Glutamatergic neuron (in vitro differentiated cells): ENCODE measurements at regions not wholly inside any gene's neighbourhood (a gene's known extent, or its start where the extent isn't known, plus 50 kb on each side); places are given as distances from the start of the nearest gene placed in this dataset.

Experiments
- DNase-seq: peaks from one replicate; pipeline ENCODE4 v3.0.0; 2022
- H3K27ac Mint-ChIP-seq: one replicate; pipeline ENCODE4 v1.8.0; 2020; ENCODE audit warnings: mild to moderate bottlenecking, mixed read lengths, inconsistent platforms; ENCODE audit not compliant: unreplicated experiment
- H3K27me3 Mint-ChIP-seq: one replicate; pipeline ENCODE4 v1.8.0; 2020; ENCODE audit warnings: mild to moderate bottlenecking, moderate library complexity, mixed read lengths, inconsistent platforms; ENCODE audit not compliant: unreplicated experiment
- H3K36me3 Mint-ChIP-seq: one replicate; pipeline ENCODE4 v1.8.0; 2020; ENCODE audit warnings: mild to moderate bottlenecking, mixed read lengths, inconsistent platforms; ENCODE audit not compliant: unreplicated experiment
- H3K4me1 Mint-ChIP-seq: one replicate; pipeline ENCODE4 v1.8.0; 2020; ENCODE audit warnings: mild to moderate bottlenecking, low read depth, mixed read lengths, inconsistent platforms; ENCODE audit not compliant: unreplicated experiment
- H3K4me3 Mint-ChIP-seq: one replicate; pipeline ENCODE4 v1.8.0; 2020; ENCODE audit warnings: mild to moderate bottlenecking, mixed read lengths, inconsistent platforms; ENCODE audit not compliant: unreplicated experiment
- H3K9me3 Mint-ChIP-seq: one replicate; pipeline ENCODE4 v1.8.0; 2020; ENCODE audit warnings: mild to moderate bottlenecking, moderate library complexity, mixed read lengths, inconsistent platforms; ENCODE audit not compliant: unreplicated experiment
- TF ChIP-seq, protein P1 (sequence below): fragments of 200-600 bp; sonication (generic); IDR thresholded peaks from one replicate; pipeline ENCODE4 v1.5.0; 2021; ENCODE audit not compliant: partially characterized antibody, unreplicated experiment

DNA sequence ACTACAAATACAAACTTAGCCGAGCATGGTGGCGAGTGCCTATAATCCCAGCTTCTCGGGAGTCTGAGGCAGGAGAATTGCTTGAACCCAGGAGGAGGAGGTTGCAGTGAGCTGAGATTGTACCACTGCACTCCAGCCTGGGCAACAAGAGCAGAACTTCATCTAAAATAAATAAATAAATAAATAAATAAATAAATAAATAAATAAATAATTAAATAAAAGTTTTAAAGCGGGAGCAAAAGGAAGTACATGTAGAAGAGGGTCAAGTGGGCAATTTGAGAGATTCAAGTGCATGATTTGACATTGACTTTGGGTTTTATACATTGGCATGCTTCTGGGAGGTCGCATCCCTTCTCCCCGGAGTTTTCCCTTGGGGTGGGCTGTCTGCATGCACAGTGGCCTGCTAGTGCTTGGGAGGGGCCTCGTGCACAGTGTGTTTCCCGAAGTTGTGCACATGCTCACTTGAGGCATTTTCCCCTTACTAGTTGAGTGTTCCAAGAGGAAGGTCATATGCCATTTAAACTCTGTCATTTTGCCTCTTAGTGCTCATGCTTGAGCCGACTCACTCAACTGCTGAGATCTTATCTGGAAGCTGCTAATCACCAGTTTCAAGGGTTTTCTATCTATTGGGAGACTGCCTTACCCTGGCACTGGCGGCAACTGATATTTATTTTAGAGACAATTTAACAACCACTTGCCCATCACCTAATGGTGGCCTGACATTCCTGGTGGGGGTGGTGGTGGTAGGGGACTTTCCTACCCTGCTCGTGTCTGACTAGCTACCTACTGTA lies 193.2 kb upstream of the MPHOSPH6 start:
- Mint-ChIP-seq H3K36me3 (no peaks in the 10 kb centered on the region), H3K4me3 (no peak overlapping the region), H3K27ac (no peak overlapping the region), H3K9me3 (no peaks in the 10 kb centered on the region), H3K4me1 (no peaks in the 10 kb centered on the region), H3K27me3 (no peaks in the 10 kb centered on the region)
- TF ChIP-seq, protein P1, sequence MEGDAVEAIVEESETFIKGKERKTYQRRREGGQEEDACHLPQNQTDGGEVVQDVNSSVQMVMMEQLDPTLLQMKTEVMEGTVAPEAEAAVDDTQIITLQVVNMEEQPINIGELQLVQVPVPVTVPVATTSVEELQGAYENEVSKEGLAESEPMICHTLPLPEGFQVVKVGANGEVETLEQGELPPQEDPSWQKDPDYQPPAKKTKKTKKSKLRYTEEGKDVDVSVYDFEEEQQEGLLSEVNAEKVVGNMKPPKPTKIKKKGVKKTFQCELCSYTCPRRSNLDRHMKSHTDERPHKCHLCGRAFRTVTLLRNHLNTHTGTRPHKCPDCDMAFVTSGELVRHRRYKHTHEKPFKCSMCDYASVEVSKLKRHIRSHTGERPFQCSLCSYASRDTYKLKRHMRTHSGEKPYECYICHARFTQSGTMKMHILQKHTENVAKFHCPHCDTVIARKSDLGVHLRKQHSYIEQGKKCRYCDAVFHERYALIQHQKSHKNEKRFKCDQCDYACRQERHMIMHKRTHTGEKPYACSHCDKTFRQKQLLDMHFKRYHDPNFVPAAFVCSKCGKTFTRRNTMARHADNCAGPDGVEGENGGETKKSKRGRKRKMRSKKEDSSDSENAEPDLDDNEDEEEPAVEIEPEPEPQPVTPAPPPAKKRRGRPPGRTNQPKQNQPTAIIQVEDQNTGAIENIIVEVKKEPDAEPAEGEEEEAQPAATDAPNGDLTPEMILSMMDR, result no peak
- no peak for DNase-seq

DNA sequence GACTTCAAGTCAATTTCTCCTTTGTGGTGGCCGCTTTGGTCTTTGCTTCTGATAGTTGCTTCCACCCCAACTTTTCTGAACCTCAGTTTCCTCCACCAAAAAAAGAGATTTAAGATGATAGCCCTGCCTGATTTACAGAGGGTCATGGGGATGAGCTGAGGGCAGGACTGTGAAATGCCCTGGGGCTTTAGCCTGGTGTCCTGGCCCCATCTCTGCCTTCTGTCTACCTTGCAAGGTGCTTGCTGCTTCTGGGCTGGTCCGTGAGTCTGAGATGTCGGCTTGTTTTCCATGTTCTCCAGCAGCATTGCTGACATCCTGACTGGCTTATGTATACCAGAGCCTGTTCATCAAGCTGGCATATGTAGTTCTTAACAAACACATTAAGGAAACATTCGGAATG lies 191.9 kb upstream of the MPHOSPH6 start:
- H3K4me1 Mint-ChIP-seq, result no peaks in the 10 kb centered on the region
- H3K27ac Mint-ChIP-seq, result no peak overlapping the region
- no peaks in the 10 kb centered on the region for H3K9me3 Mint-ChIP-seq
- H3K36me3 Mint-ChIP-seq, result no peaks in the 10 kb centered on the region
- no peak overlapping the region for H3K4me3 Mint-ChIP-seq
- TF ChIP-seq, protein P1, result no peak
- no peaks in the 10 kb centered on the region for H3K27me3 Mint-ChIP-seq
- no peak for DNase-seq

DNA sequence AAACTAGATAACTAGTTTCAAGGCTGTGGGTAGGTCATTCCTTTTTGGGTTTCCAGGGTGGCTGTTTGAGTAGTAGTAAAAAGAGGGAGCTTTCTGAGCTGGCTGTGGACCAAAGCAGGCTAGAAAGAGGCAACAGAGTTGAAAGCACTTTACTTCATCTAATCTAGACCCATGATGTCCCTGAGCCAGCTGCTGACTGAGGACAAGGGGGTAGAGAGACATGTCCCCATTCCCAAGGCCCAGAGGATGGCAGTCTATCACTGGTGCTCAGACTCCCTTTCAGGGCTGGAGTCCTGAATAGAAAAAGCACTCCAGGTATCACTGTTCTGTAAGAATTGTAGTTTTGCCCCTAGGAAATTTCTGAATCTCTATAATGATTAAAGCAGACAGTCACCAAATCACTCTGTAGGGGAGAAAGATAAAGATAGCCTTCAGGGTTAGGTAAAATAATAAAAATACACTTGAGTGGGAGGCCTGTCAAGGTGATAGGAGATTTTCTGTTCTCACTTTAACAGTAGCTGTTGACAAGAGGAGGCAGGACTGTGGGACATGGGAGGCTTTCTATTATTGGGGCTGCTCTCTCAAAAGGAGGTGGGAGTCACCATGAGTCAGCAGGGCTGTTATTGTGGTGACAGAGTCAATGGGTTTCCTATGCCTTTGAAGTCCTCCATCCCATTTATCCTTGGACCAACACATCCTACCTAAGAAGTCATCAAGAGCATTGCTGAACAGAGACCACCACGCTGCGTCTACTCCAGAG lies 190.2 kb upstream of the MPHOSPH6 start:
- Mint-ChIP-seq H3K4me1 (no peaks in the 10 kb centered on the region), H3K27me3 (no peaks in the 10 kb centered on the region), H3K27ac (no peak overlapping the region)

DNA sequence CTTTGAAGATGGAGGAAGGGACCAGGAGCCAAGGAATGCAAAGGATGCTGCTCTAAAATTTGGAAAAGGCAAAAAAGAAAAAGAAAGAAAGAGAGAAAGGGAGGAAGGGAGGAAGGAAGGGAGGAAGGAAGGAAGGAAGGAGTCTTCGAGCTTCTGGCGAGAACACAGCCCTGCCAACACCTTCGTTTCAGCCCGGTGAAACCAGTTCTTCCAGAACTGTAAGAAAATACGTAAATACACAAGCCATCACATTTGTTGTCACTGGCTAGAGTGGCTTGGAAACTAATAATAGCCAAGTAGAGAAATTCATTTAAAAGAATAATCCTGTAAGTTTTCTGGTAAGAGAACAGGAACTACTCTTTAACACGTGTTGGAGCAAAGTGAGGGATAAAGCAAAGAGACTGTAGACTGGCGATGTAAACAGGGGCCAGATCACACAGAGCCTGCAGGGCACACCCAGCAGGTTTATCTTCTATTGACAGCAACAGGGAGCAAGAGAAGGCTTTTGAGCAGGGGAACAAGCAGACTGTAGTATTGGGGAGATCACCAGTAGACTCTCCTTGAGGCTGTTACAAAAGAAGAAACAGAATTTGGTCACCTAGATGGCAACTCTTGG lies 188.7 kb upstream of the MPHOSPH6 start:
- TF ChIP-seq, protein P1, result no peak
- Mint-ChIP-seq H3K27ac (no peak overlapping the region), H3K4me1 (no peaks in the 10 kb centered on the region), H3K36me3 (no peaks in the 10 kb centered on the region), H3K4me3 (no peak overlapping the region), H3K27me3 (no peaks in the 10 kb centered on the region), H3K9me3 (no peaks in the 10 kb centered on the region)
- DNase-seq, result no peak

More for the DNA sequence above, 190.2 kb upstream of the MPHOSPH6 start:
- Mint-ChIP-seq H3K36me3 (no peaks in the 10 kb centered on the region), H3K9me3 (no peaks in the 10 kb centered on the region), H3K4me3 (no peak overlapping the region)
- TF ChIP-seq, protein P1, result no peak
- DNase-seq, result no peak

DNA sequence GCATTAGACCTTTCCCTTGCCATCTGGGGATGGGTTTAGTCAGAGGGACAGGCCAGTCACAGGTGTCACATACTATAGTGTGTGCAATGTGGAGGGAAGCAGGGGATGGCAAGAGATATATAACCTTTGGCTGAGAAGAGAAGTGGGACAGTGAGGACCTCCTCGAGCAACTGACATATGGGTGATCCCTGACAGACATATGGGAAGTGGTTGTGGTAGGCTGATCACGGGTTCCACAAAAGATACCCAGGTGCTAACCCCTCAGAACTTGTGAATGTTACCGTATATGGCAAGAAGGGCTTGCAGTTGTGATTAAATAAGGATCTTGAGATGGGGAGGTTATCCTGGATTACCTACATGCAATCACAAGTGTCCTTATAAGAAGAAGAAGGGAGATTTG lies 188.1 kb upstream of the MPHOSPH6 start:
- H3K4me3 Mint-ChIP-seq, result no peak overlapping the region
- H3K36me3 Mint-ChIP-seq, result no peaks in the 10 kb centered on the region
- no peak for DNase-seq
- H3K9me3 Mint-ChIP-seq, result no peaks in the 10 kb centered on the region
- TF ChIP-seq, protein P1, result no peak
- H3K27me3 Mint-ChIP-seq, result no peaks in the 10 kb centered on the region
- no peak overlapping the region for H3K27ac Mint-ChIP-seq
- H3K4me1 Mint-ChIP-seq, result no peaks in the 10 kb centered on the region
